ENCODE measurements at regions not wholly inside any gene's neighbourhood (a gene's known extent, or its start where the extent isn't known, plus 50 kb on each side); places are given as distances from the start of the nearest gene placed in this dataset.

DNA sequence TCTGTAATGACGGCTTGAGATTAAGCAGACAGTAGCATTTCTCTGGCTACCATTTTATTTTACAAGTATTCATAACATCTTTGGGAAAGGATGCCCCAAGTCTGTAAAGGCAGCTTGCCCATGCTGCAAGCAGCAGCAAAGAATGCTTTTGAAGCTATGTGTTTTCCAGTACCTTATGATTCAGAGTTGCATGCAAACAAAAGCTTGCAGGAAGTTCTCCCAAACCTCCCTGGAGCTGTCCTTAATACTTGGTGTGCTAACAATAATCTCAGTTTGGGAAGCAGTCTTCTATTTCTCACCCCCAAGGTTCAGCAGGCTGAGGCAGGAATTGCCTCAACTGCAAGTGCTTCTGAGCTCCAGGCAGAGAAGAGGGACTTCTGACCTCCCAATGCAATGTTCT, 60.8 kb downstream of the CCNA1 start:
- Histone ChIP-seq H3K27me3 (ENCODE audit: control insufficient read depth, insufficient read depth, low read length) (no peaks in the 10 kb centered on the region), H3K4me3 (ENCODE audit: low read depth, low read length) (no peak overlapping the region), H3K36me3 (ENCODE audit: control insufficient read depth, insufficient read depth, low read length) (no peaks in the 10 kb centered on the region)
- no peak for DNase-seq (ENCODE audit: low read depth)
- ChIA-PET CTCF (no interaction called here), POLR2A (no interaction called here)
- TF ChIP-seq, protein P1, sequence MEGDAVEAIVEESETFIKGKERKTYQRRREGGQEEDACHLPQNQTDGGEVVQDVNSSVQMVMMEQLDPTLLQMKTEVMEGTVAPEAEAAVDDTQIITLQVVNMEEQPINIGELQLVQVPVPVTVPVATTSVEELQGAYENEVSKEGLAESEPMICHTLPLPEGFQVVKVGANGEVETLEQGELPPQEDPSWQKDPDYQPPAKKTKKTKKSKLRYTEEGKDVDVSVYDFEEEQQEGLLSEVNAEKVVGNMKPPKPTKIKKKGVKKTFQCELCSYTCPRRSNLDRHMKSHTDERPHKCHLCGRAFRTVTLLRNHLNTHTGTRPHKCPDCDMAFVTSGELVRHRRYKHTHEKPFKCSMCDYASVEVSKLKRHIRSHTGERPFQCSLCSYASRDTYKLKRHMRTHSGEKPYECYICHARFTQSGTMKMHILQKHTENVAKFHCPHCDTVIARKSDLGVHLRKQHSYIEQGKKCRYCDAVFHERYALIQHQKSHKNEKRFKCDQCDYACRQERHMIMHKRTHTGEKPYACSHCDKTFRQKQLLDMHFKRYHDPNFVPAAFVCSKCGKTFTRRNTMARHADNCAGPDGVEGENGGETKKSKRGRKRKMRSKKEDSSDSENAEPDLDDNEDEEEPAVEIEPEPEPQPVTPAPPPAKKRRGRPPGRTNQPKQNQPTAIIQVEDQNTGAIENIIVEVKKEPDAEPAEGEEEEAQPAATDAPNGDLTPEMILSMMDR (IDR thresholded peaks at IDR 0.05; ENCODE audit: insufficient read depth, low read depth, low read length) = no peak

- TF ChIP-seq, protein P1 (IDR thresholded peaks at IDR 0.05; ENCODE audit: insufficient read depth, low read depth, low read length) = no peak
- POLR2A ChIA-PET = no interaction called here
- no peaks in the 10 kb centered on the region for H3K27me3 ChIP-seq (ENCODE audit: control insufficient read depth, insufficient read depth, low read length)
- H3K36me3 ChIP-seq (ENCODE audit: control insufficient read depth, insufficient read depth, low read length) = no peaks in the 10 kb centered on the region
- H3K4me3 ChIP-seq (ENCODE audit: low read depth, low read length) = no peak overlapping the region
- DNase-seq (ENCODE audit: low read depth) = no peak
- CTCF ChIA-PET = interaction anchor here (0.6 kb wide), 1 partner anchor 40 kb away, joined by 3 read pairs; no protein-coding TSS in a partner anchor
These were observed 63.1 kb downstream of the CCNA1 start for GRCh38 chr13:36495431-36495830.

DNA sequence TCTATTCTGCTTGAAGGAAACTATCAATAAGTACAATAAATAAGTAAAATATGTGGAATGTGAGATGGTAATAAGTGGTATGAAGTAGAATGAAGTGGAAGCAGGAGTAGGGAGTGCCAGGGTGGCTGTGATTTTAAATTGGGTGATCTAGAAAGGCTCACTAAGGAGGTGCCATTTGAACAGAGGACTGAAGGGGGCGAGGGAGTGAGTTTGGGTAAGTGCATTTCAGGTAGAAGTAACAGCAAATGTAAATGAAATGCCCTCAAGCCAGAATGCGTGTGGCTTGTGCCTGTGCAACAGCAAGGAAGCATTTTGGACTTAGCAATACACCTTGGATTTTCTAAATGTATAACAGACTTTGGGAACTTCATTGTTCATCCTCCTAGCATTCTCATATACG, 77.1 kb downstream of the CCNA1 start:
- ChIA-PET POLR2A (no interaction called here), CTCF (no interaction called here)
- H3K36me3 ChIP-seq (ENCODE audit: control insufficient read depth, insufficient read depth, low read length) = no peaks in the 10 kb centered on the region
- H3K27me3 ChIP-seq (ENCODE audit: control insufficient read depth, insufficient read depth, low read length) = no peaks in the 10 kb centered on the region
- H3K4me3 ChIP-seq (ENCODE audit: low read depth, low read length) = no peak overlapping the region
- DNase-seq (ENCODE audit: low read depth) = no peak
- TF ChIP-seq, protein P1 (IDR thresholded peaks at IDR 0.05; ENCODE audit: insufficient read depth, low read depth, low read length) = no peak

DNA sequence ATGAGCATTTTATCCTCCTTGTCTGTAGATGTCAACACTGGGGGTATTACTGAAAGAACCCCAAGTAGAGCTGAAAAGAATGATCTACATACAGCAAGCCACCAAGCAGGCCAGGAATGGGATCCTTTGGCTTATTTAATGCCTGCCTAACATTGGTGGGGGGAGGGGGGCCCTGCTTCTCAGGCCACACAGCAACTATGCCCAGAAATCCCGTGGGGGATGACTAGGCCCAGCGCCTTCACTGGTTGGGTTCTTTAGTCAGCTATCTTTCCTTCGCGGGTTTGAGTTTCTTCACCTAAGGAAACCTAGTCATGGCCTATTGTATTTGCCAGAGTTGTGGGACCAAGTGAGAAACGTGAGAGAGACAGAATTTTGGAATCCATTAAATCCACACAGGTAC, 80.5 kb downstream of the CCNA1 start:
- CTCF ChIA-PET = no interaction called here
- no peaks in the 10 kb centered on the region for H3K27me3 ChIP-seq (ENCODE audit: control insufficient read depth, insufficient read depth, low read length)
- no peaks in the 10 kb centered on the region for H3K36me3 ChIP-seq (ENCODE audit: control insufficient read depth, insufficient read depth, low read length)
- POLR2A ChIA-PET = no interaction called here
- no peak for DNase-seq (ENCODE audit: low read depth)
- TF ChIP-seq, protein P1 (IDR thresholded peaks at IDR 0.05; ENCODE audit: insufficient read depth, low read depth, low read length) = no peak
- no peak overlapping the region for H3K4me3 ChIP-seq (ENCODE audit: low read depth, low read length)

GRCh38 chr13:36513266-36513665, 81.0 kb downstream of the CCNA1 start:
- Histone ChIP-seq H3K36me3 (ENCODE audit: control insufficient read depth, insufficient read depth, low read length) (no peaks in the 10 kb centered on the region), H3K4me3 (ENCODE audit: low read depth, low read length) (no peak overlapping the region), H3K27me3 (ENCODE audit: control insufficient read depth, insufficient read depth, low read length) (no peaks in the 10 kb centered on the region)
- TF ChIP-seq, protein P1 (IDR thresholded peaks at IDR 0.05; ENCODE audit: insufficient read depth, low read depth, low read length) = no peak
- ChIA-PET CTCF (no interaction called here), POLR2A (no interaction called here)
- no peak for DNase-seq (ENCODE audit: low read depth)

Measured in BJ (cell line).